GM21528 (cell line): ENCODE measurements at regions not wholly inside any gene's neighbourhood (a gene's known extent, or its start where the extent isn't known, plus 50 kb on each side); places are given as distances from the start of the nearest gene placed in this dataset.

ENCODE experiments used
- ATAC-seq: cut with Tn5 transposase; IDR thresholded peaks from one replicate; pipeline ENCODE4 v1.9.1; 2021; ENCODE audit warnings: mild to moderate bottlenecking, moderate library complexity; ENCODE audit not compliant: unreplicated experiment, low FRiP score

DNA sequence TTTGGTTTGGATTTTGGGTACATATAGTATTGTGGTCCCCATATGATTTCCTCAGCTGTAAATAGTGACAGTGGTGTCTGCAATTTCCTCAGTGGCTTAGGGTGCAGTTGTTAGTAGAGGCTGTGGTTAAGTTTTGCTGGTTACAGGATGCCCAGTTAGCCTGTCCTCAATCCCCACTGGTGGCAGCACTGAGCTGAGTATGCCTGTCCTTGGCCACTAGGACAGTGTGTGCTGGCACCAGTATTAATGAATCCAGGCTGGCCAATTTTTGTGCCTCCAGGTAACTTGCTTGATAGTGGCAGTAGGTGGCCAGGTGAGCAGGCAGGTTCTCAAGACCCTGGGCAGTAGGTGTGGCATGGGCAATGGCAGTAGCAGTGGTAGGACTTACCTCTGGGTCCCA is 973.1 kb downstream of the TMEM182 start:
- ATAC-seq = no peak

DNA sequence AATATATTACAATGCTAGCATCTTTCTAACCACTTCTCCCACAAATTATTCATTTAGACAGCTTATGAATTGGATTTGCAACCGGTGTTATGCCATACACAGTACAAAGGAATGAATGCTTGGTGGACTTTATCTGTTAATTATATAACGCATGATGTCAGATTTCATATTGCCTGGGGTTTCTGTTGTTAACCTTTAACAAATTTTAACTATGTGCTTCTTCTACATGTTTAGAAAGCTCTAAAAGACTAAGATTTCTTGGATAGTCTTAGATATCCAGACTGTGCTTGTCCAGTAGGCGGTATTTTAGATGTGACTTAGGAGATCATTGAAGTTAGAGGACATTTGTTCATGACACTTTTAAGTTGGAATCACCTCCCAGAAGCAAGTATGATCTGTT is 976.3 kb downstream of the TMEM182 start:
- ATAC-seq = no peak

DNA sequence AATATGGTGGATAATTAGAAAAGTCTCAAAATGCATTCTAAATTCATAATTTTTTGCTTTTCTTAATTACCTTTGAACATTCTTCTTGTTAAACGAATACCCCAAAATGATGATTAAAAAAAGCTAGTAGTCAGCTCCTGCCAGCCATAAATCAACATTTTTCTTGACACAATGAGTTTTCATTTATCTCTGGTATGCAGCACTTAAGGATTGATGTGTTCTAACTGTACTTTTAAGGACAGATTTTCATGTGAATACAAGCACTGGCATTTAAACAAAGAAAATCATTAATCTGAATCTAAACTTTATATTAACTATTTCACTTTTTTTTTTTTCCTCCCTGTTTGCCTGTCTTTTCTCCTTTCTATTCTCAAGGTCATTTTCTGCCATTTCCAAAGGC is 976.8 kb downstream of the TMEM182 start:
- ATAC-seq = no peak

DNA sequence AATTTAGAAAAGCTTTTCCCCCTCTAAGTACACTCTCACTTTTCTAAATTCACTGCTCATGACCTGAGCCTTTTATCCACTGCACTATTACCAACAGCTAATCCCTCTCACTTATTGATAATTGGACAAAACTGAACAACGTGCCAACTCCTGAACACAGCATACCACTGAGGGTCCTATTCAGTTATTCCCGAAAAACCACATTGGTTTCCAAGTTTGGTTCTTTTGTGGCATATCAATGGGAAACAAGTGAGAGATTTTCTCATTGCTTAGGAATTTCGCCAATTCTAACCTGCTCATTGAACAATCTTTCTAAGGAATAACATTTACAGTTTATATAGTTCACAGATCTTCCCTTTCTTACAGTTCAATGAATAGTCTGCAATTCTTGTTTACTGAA is 977.4 kb downstream of the TMEM182 start:
- ATAC-seq = no peak

DNA sequence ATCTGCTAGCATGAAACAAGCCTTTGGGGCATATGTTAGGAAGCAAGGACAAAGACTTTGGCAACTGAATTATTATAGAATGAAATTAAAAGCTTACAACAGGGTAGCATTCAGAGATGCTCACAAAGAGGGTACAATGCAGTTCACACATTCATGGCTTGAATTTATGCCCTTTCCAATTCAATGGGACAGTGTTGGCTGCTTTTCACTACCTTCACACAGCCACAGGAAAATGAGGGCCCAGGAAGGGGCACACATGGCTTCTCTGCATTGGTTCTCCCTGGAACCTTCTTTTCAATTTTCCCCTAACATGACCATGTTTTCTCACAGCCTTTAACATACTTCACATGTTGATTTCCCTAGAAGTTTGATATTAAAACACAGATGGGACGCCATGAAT is 978.1 kb downstream of the TMEM182 start:
- no peak for ATAC-seq

DNA sequence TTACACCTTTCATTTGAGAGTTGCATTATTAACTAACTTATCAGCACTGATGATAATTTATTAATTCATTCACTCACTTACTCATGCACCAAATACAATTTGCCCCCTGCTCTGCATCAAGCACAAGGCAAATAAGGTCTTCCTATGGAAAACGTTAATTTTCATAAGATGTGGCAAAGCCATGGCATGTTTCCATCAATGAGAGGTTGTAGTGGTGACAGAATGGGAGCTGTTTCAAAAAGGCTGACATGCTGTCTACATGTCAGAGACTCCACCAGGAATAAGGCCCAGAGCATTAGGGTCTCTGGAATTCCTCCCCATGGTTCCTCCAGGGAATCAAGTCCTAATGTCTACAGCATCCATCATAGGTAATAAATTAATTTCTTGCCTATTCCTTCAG is 978.8 kb downstream of the TMEM182 start:
- no peak for ATAC-seq

DNA sequence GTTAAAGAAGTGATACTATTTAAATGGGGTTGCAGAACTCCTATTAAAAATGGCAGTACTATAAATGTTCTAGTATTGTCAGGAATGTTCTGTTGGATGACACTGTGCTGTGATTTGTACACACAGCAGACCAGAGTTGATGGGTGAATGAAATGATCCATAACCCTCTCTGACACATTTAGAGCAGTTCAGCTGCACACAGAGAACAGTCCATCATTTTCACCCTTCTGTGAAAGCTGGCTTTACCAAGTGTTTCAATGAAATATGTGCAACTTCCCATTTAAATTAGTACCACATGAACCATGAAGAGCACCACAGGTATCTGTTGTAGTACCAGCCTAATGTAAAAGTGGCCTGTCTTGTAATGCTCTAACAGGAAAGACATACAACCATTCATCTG is 981.4 kb downstream of the TMEM182 start:
- ATAC-seq = no peak

DNA sequence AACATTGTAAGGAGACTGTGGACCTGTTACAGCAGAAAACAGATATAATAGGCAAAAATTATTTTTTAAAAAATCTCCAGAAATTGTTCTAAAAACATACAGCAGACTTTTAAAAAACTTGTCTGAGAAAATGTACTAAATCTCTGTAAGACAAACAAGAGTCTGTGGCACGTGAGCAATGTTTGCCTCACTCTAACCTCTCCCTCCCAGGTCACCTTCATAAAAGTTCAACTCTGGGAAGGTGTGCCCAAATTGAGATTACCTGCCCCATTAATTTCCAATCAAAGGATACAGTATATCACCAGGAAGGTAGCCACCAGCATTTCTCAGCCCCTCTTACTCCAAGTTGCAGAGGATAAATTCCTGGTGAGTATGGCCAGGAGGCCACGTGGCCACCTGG is 992.7 kb downstream of the TMEM182 start:
- no peak for ATAC-seq

DNA sequence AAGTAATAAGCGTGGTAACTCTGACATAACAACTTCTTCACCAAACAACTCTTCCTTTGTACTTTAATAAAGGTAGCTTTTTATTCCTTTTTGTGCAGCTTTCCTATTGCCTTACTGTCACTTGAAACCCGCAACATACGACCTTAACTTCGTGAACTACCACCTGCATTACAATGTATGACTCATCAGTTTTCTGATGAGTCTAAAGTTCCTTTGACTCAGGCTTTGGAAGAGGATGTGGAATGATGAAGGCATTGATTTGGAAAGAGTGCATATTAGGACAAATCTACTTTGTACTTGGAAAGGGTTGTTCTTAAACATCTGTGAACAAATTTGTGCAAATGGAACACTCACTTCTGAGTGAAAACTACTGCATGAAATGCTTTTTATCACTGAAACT is 1012.1 kb downstream of the TMEM182 start:
- no peak for ATAC-seq

DNA sequence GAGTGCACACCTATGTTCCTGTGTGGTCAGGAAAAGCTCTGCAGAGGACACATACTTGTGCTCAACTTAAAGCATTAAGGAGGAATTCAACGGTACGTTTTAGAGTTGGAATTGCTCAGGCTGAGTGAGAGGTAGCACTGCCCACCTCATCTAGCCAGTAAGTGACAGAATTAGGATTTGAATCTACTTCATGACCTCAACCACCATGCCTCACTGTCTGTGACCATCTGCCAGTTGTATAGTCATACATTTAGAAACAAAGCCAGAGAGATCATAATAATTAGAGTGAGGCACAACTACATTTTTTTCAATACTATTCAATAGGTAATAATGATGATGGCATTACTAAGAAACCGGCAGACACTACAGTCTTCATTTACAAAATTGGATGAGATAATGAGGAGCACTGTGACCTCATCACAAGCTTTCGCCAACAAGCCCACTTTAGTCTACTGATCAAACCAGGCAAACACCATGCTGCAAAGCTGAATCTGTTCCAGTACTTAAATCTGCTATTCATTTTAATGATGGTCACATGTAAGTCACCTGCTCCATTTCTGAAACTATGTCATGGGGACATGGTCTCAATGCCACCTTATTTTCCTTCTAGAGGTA is 1018.4 kb downstream of the TMEM182 start:
- ATAC-seq = no peak

DNA sequence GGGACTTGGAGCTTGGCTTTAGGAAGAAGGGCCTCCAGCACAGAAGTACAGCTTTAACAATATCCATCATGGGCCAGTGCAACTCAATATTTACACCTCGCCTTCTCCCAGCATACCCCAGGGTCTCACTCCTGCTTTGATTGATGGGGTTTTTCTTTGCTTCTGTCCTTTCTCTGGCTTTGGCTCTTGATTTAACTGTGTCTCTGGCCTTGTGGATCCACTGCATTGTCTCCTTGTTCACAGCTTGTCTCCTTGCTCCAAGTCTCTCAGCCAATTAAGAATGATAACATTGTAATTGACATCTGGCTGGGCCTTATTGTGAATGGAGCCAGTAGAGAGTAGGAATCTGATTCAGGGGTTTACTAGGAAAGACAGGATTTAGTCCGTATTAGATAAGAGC is 1019.5 kb downstream of the TMEM182 start:
- ATAC-seq = no peak

DNA sequence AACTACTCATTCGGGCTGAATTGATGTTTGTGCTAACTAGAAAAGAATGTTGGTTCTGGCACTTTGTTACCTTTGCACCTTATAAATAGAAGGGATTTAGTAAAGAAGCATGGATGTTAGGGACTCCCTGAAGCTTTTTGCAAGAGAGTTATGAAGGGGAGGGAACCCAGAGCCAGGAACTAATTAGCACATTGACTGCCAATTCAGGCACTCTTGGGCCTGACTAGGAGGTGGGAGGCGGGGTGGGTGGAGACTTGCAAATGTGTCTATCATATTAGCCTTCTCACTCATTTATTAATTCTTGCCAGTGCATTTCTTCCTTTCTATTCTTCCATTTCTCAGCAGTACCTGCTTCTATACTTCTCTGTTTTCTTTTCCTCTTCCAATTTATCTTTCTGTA is 1022.4 kb downstream of the TMEM182 start:
- no peak for ATAC-seq

DNA sequence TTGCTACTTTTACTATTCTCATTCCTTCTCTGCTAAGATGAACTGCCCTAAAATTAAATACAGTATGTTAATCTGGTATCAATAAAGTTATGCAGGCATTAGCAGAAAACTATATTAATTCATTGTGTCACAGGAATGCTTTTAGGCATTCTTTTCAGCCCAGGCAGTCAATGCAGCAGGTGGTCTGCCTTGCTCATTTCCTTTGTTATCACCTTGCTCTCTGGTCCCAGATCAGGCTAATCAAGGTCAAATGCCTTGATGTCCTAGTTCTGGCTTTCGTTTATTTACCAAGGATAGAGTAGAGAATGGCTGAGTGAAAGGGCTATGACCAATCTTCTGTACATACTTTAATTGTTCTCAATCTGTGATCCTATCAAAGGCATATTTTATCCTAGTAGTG is 1023.6 kb downstream of the TMEM182 start:
- no peak for ATAC-seq

DNA sequence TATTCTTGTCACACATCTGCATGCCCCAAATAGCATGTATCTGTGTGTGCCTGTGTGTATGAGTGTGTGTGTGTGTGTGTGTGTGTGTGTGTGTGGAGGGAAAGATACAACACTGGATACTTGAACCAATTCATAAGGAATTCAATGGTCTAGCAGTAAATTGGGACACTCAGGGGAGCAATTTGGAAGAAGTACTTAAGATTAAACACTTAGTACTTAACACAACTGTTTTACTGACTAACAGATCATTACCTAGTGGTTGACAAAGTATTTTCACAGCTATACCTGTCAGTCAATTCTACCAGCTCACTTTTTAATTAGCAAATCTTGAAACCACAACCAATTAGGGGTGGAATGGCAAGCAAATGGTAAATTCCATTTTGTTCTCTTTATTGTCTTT is 1024.1 kb downstream of the TMEM182 start:
- ATAC-seq = no peak

DNA sequence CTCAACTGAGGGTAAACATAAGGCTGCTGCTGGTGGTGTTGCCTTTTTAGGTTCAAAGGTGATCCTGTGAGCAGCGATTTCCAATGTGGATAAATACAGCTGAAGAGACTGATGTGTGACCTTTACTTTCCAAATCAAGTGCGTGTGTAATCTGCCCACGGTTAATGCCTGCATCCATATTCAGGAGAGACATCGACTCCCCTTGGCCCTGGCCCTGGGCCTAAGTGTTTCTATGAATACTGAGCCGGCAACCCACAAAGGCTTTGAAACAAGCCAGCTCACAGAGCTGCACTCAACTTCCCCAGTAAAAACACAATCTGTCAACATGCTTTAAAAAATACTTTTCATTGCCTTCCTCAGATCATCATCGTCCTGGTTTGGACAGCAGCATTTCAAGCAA is 1026.6 kb downstream of the TMEM182 start:
- no peak for ATAC-seq

DNA sequence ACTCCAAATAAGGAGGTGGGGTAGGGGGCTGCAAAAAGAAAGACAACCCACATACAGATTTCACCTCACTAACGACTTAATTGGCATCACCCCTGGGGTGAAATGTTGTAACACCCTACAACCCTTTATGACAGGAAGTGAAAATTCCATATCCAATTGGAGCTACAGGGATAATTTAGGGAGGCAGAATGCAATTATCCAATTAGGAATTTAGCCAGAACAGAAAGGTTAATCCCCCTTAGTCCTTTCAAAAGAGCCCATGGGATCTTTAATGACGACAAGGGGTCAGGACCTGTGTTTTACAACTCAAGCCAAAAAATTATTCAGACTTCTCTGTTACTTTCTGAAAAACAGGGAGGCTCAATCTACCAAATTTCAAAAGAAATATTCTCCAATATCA is 1027.1 kb downstream of the TMEM182 start:
- no peak for ATAC-seq

DNA sequence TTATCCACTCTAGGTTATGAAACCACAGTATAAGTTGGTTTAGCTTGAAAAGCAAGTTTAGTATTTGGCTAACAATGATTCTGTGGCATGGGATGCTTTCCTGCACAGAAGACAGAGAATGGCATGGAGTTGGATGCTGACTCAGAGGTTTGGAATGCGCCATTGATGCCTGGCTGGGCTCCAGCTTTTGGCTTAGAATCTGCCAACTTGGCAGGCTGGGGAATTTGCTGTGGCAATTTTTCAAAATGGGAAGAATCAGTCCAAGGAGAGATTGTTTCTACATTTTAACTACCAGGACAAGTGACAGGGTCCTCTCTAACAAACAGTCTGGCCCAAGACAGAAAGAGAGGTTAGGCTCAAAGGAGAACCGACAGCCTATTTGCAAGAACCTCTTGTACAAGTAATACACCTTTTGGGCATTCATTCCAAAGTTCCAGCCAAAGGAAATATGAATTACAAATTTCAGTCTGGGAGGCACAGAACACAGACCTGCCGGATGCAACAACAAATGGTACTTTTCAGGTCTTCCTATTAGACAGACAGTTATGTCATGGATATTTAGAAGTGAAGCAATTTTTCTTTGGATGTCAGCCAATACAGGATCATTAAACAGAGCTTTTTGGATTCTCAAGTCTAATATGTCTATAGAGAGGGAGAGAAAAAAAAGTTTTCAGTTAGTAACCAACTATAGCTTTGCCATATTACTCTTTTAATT is 1027.7 kb downstream of the TMEM182 start:
- ATAC-seq = no peak

DNA sequence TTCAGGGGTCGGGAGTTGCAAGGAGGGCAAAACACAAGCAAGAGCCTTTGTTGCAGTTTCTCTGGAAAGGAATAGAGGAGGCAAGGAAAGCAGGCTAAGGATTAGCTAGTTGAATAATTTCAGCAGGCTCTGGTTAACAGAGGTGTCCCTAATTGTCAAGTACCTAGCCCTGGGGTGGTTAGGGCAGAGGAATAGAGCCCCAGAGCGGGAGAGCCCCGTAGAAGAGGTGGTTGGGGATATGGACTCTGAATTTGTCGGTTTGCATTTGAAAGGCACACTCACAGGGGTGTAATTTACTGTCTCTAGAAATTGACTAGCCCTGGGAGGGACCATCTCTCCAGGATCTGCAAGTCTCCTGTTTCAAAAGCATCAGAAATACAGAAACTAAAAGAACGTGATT is 1030.2 kb downstream of the TMEM182 start:
- no peak for ATAC-seq

DNA sequence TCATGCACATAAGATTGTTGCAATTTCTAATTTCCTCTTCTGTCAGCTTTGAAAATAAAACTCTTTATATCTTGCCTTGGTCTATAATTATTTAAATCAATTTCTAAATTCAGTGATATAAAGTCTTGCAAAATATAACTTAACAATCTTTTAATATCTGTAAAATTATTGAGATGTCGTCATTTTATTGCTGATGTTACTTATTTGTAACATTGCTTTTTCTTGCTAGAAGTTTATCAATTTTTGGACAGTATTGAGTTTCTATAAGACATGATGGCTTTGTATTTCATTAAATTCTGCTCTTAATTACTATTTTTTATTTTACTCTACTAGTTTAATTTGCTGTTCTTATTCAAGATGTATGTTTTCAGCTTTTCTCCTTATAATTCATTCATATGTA is 1036.5 kb downstream of the TMEM182 start:
- ATAC-seq = no peak

DNA sequence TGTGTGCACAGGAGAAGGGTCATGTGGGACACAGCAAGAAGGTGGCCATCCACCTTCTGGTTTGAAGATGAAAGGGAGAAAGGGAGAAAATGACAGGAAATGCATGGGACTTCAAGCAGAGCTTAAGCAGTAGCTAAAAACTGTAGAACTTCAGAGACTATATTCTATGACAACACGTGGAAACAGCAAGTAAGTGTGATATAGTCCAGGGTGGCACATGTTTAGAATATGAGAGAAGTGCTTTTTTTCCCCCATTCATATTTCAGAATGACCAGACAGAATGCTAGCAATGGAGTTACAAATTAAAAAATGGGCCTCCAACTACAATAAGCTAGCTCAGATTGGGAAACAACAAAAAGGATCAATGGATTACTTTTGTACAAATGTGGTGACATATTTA is 1042.2 kb downstream of the TMEM182 start:
- no peak for ATAC-seq

DNA sequence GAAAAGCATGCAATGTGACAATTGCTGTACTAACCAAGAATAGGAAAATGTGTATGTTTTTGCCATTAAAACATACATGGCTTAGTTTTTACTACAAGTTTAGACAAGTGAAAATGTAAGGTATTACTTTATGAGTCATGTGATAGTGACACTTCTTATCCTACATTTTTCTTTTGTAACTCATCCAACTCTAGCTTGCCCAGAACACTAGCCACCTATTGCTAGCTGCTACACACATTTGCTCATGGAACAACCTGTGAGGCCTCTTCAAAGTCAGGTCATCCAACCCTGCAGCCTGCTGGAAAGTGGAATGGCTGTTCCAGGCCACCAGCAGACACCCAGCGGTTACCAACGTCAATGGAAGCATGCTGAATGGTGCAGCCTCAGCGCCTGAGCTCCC is 1043.9 kb downstream of the TMEM182 start:
- ATAC-seq = no peak

DNA sequence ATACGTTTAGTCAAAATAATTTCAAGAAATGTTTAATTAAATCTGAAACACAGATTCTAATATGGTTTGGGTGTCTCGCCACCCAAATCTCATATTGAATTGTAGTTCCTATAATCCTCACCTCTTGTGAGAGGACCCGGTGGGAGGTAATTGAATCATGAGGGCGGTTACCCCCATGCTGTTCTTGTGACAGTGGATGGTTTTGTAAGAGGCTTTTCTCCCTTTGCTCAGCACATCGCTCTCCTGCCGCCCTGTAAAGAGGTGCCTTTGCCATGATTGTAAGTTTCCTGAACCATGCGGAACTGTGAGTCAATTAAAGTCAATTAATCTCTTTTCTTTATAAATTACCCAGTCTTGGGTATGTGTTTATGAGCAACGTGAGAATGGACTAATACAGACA is 1045.1 kb upstream of the POU3F3 start:
- ATAC-seq = no peak

DNA sequence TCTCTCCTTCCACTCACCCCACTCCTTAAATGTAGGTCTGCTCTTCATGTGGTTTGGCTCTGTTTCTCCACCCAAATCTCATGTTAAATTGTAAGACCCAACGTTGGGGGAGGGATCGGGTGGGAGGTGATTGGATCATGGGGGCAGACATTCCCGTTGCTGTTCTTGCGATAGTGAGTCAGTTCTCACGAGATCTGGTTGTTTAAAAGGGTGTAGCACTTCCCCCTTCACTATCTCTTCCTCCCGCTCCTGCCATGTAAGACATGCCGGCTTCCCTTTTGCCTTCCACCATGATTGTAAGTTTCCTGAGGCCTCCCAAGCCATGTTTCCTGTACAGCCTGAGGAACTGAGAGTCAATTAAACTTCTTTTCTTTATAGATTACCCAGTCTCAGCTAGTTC is 1044.5 kb upstream of the POU3F3 start:
- no peak for ATAC-seq
